HCT116 (cell line): ENCODE measurements at regions not wholly inside any gene's neighbourhood (a gene's known extent, or its start where the extent isn't known, plus 50 kb on each side); places are given as distances from the start of the nearest gene placed in this dataset.

ENCODE experiments used
- ATAC-seq: fragments of 200-7000 bp; cut with Tn5 transposase; 2 replicates; pipeline ENCODE4 v1.9.1; 2020; ENCODE audit warnings: mild to moderate bottlenecking, moderate library complexity
- BruUV-seq: library from RNA; stranded (reverse); fragments of 400-500 nt; replicated peaks from 2 replicates; lab custom pipeline; 2021; lab: Mats Ljungman, UMichigan
- CTCF ChIA-PET: fragments of 300-600 bp; sonication (Branson Sonifier 250); formaldehyde crosslinking; loops from one replicate; lab custom pipeline; 2021; ENCODE audit warnings: antibody characterized with exemption; lab: Charles Lee
- POLR2A ChIA-PET: fragments of 300-600, 350-600 bp; sonication (Branson Sonifier 250); formaldehyde crosslinking; loops from one replicate; lab custom pipeline; 2021; ENCODE audit warnings: antibody characterized with exemption; lab: Charles Lee
- RAD21 ChIA-PET, 2 experiments: fragments of 300-600 bp; sonication (Branson Sonifier 250); formaldehyde crosslinking; loops; one replicate each; lab custom pipeline; 2023; ENCODE audit warnings: low total read pairs in 2 of 2; ENCODE audit not compliant: uncharacterized antibody in 2 of 2, unreplicated experiment in 2 of 2, low non-redundant PET in 1 of 2; lab: Charles Lee
- DNase-seq: peaks from one replicate; pipeline ENCODE4 v3.0.0-alpha.2; 2010; ENCODE audit warnings: low read depth, low spot score
- H2AFZ ChIP-seq: fragments of 200-600 bp; shearing (Covaris generic), sonication (generic); 2 replicates; pipeline ENCODE4 v1.6.1; 2017; ENCODE audit warnings: low read depth, mixed run types, mixed read lengths, antibody characterized with exemption, low read length; ENCODE audit not compliant: poor library complexity, severe bottlenecking
- H3K27ac ChIP-seq: 2 replicates; pipeline ENCODE4 v1.5.1; 2012; ENCODE audit warnings: low read depth, low read length
- H3K27me3 ChIP-seq: fragments of 200-600 bp; sonication (generic); 2 replicates; pipeline ENCODE4 v1.6.1; 2016; ENCODE audit warnings: mixed run types, low read length, mixed read lengths; ENCODE audit not compliant: insufficient read depth
- H3K36me3 ChIP-seq, 2 experiments: fragments of 200-500 bp in 1 of 2; fragments of 200-600 bp in 1 of 2; sonication (Bioruptor generic) in 1 of 2; sonication (generic) in 1 of 2; 2 replicates each; pipeline versions ENCODE4 v1.5.1 to v1.6.1; 2014 to 2016; ENCODE audit warnings: low read length in 2 of 2, inconsistent platforms in 1 of 2, mixed read lengths in 1 of 2, mixed run types in 1 of 2; ENCODE audit not compliant: insufficient read depth in 2 of 2, control insufficient read depth in 1 of 2
- H3K4me1 ChIP-seq, 2 experiments: fragments of 200-600 bp in 1 of 2; sonication (generic) in 1 of 2; 2 replicates each; pipeline versions ENCODE4 v1.5.1 to v1.6.1; 2012 to 2017; ENCODE audit warnings: low read length in 2 of 2, inconsistent platforms in 1 of 2, mild to moderate bottlenecking in 1 of 2, mixed read lengths in 1 of 2, mixed run types in 1 of 2, moderate library complexity in 1 of 2; ENCODE audit not compliant: insufficient read depth in 2 of 2, control insufficient read depth in 1 of 2
- H3K4me2 ChIP-seq: fragments of 200-600 bp; sonication (generic); 2 replicates; pipeline ENCODE4 v1.6.1; 2017; ENCODE audit warnings: mixed run types, low read length, mixed read lengths
- H3K4me3 ChIP-seq, 2 experiments: fragments of 200-600 bp in 1 of 2; sonication (generic) in 1 of 2; replicated peaks in 1 of 2; 2 replicates each; pipeline ENCODE4 v1.5.1; 2011 to 2016; ENCODE audit warnings: low read length in 2 of 2, control low read depth in 1 of 2, low read depth in 1 of 2, mild to moderate bottlenecking in 1 of 2, mixed read lengths in 1 of 2, mixed run types in 1 of 2
- H3K79me2 ChIP-seq: fragments of 200-600 bp; sonication (generic); 2 replicates; pipeline ENCODE4 v1.6.1; 2017; ENCODE audit warnings: mild to moderate bottlenecking, mixed run types, low read length, moderate library complexity, mixed read lengths; ENCODE audit not compliant: insufficient read depth
- H3K9ac ChIP-seq: fragments of 200-600 bp; sonication (generic); 2 replicates; pipeline ENCODE4 v1.6.1; 2016; ENCODE audit warnings: low read length, mixed read lengths
- H3K9me2 ChIP-seq: fragments of 200-600 bp; sonication (generic), shearing (Covaris generic); 2 replicates; pipeline ENCODE4 v1.6.1; 2017; ENCODE audit warnings: mixed run types, mild to moderate bottlenecking, moderate library complexity; ENCODE audit not compliant: insufficient read depth
- H3K9me3 ChIP-seq, 2 experiments: fragments of 200-500 bp in 1 of 2; fragments of 200-600 bp in 1 of 2; sonication (Bioruptor generic) in 1 of 2; sonication (generic) in 1 of 2; 2 replicates each; pipeline ENCODE4 v1.6.1; 2014 to 2017; ENCODE audit warnings: low read length in 2 of 2, mixed read lengths in 2 of 2, inconsistent platforms in 1 of 2, low read depth in 1 of 2, mild to moderate bottlenecking in 1 of 2, mixed run types in 1 of 2, moderate library complexity in 1 of 2; ENCODE audit not compliant: control insufficient read depth in 1 of 2, insufficient read depth in 1 of 2
- H4K20me1 ChIP-seq: fragments of 200-600 bp; sonication (generic), shearing (Covaris generic); 2 replicates; pipeline ENCODE4 v1.6.1; 2017; ENCODE audit warnings: mixed run types, mild to moderate bottlenecking, moderate library complexity; ENCODE audit not compliant: insufficient read depth
- CBX3 ChIP-seq: IDR thresholded peaks from 2 replicates; pipeline ENCODE4 v1.6.1; 2012; ENCODE audit warnings: low read depth
- CEBPB ChIP-seq: IDR thresholded peaks from 2 replicates; pipeline ENCODE4 v1.6.1; 2012; ENCODE audit warnings: low read depth
- EZH2 ChIP-seq: fragments of 200-600 bp; sonication (generic); IDR thresholded peaks from 2 replicates; pipeline ENCODE4 v1.6.1; 2017; ENCODE audit warnings: antibody characterized with exemption, mixed run types
- EZH2phosphoT487 ChIP-seq: fragments of 200-600 bp; IDR thresholded peaks from 2 replicates; pipeline ENCODE4 v1.6.1; 2018; ENCODE audit warnings: antibody characterized with exemption, borderline replicate concordance
- FOSL1 ChIP-seq: IDR thresholded peaks from 2 replicates; pipeline ENCODE4 v1.6.1; 2012; ENCODE audit warnings: low read depth
- POLR2AphosphoS5 ChIP-seq: IDR thresholded peaks from 2 replicates; pipeline ENCODE4 v1.6.1; 2011; ENCODE audit warnings: mild to moderate bottlenecking, low read depth, low read length, moderate library complexity
- RAD21 ChIP-seq: IDR thresholded peaks from 2 replicates; pipeline ENCODE4 v1.6.1; 2012; ENCODE audit warnings: low read depth, mild to moderate bottlenecking
- TCF7L2 ChIP-seq: IDR thresholded peaks from 2 replicates; pipeline ENCODE4 v1.7.0; 2011; ENCODE audit warnings: borderline replicate concordance, inconsistent platforms; ENCODE audit not compliant: insufficient read depth, insufficient read length; ENCODE audit errors: extremely low read depth
- YY1 ChIP-seq: IDR thresholded peaks from 2 replicates; pipeline ENCODE4 v1.6.1; 2011; ENCODE audit warnings: low read length, low read depth, moderate library complexity, mild to moderate bottlenecking; ENCODE audit not compliant: insufficient replicate concordance; ENCODE audit errors: extremely low read depth
- ZFX ChIP-seq: fragments of 450-650 bp; IDR thresholded peaks from 2 replicates; pipeline ENCODE4 v1.6.1; 2017
- ZNF274 ChIP-seq: fragments of 200-500 bp; sonication (Bioruptor generic); IDR thresholded peaks from 2 replicates; pipeline ENCODE4 v1.6.1; 2014; ENCODE audit warnings: mild to moderate bottlenecking, low read depth, low read length, inconsistent platforms
- intact Hi-C: fragments of 100-400 bp; cut with micrococcal nuclease; formaldehyde crosslinking; loops from 2 replicates; pipeline ENCODE4 v1.10.0; 2022
- TF ChIP-seq, protein P1 (sequence below): IDR thresholded peaks from 2 replicates; pipeline ENCODE4 v1.6.1; 2012; ENCODE audit warnings: low read depth
- TF ChIP-seq, protein P2 (sequence below): IDR thresholded peaks from 2 replicates; pipeline ENCODE4 v1.6.1; 2012
- TF ChIP-seq, protein P3 (sequence below): IDR thresholded peaks from 2 replicates; pipeline ENCODE4 v1.6.1; 2011; ENCODE audit warnings: mild to moderate bottlenecking, low read length, moderate library complexity; ENCODE audit not compliant: insufficient replicate concordance; ENCODE audit errors: extremely low read depth

- TF ChIP-seq, protein P1, sequence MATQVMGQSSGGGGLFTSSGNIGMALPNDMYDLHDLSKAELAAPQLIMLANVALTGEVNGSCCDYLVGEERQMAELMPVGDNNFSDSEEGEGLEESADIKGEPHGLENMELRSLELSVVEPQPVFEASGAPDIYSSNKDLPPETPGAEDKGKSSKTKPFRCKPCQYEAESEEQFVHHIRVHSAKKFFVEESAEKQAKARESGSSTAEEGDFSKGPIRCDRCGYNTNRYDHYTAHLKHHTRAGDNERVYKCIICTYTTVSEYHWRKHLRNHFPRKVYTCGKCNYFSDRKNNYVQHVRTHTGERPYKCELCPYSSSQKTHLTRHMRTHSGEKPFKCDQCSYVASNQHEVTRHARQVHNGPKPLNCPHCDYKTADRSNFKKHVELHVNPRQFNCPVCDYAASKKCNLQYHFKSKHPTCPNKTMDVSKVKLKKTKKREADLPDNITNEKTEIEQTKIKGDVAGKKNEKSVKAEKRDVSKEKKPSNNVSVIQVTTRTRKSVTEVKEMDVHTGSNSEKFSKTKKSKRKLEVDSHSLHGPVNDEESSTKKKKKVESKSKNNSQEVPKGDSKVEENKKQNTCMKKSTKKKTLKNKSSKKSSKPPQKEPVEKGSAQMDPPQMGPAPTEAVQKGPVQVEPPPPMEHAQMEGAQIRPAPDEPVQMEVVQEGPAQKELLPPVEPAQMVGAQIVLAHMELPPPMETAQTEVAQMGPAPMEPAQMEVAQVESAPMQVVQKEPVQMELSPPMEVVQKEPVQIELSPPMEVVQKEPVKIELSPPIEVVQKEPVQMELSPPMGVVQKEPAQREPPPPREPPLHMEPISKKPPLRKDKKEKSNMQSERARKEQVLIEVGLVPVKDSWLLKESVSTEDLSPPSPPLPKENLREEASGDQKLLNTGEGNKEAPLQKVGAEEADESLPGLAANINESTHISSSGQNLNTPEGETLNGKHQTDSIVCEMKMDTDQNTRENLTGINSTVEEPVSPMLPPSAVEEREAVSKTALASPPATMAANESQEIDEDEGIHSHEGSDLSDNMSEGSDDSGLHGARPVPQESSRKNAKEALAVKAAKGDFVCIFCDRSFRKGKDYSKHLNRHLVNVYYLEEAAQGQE, result no peak
- TF ChIP-seq ZFX (no peak), EZH2 (no peak)
- TF ChIP-seq, protein P2, sequence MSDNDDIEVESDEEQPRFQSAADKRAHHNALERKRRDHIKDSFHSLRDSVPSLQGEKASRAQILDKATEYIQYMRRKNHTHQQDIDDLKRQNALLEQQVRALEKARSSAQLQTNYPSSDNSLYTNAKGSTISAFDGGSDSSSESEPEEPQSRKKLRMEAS, result no peak
These were observed 185.9 kb upstream of the GBE1 start (continued) for GRCh38 chr3:81947359-81947758.

GRCh38 chr3:81938681-81939080 is 177.2 kb upstream of the GBE1 start:
- RAD21 ChIA-PET, result no interaction called here
- POLR2A ChIA-PET, result no interaction called here

More at GRCh38 chr3:81938681-81939080, 177.2 kb upstream of the GBE1 start:
- H3K79me2 ChIP-seq, result no peaks in the 10 kb centered on the region
- H4K20me1 ChIP-seq, result no peaks in the 10 kb centered on the region
- H3K9me2 ChIP-seq, result no peaks in the 10 kb centered on the region
- no peaks in the 10 kb centered on the region for H3K4me1 ChIP-seq
- DNase-seq, result no peak
- CTCF ChIA-PET, result interaction anchor here (1.3 kb wide), 1 partner anchor 29 kb away, joined by 4 read pairs; no protein-coding TSS in a partner anchor
- H2AFZ ChIP-seq, result no peak overlapping the region
- H3K9ac ChIP-seq, result no peak overlapping the region
- H3K9me3 ChIP-seq, result no peaks in the 10 kb centered on the region
- TF ChIP-seq TCF7L2 (no peak), POLR2AphosphoS5 (no peak), FOSL1 (no peak), EZH2phosphoT487 (no peak), ZNF274 (no peak), RAD21 (no peak), CEBPB (no peak), ZFX (no peak), CBX3 (no peak), YY1 (no peak)
- TF ChIP-seq, protein P3, sequence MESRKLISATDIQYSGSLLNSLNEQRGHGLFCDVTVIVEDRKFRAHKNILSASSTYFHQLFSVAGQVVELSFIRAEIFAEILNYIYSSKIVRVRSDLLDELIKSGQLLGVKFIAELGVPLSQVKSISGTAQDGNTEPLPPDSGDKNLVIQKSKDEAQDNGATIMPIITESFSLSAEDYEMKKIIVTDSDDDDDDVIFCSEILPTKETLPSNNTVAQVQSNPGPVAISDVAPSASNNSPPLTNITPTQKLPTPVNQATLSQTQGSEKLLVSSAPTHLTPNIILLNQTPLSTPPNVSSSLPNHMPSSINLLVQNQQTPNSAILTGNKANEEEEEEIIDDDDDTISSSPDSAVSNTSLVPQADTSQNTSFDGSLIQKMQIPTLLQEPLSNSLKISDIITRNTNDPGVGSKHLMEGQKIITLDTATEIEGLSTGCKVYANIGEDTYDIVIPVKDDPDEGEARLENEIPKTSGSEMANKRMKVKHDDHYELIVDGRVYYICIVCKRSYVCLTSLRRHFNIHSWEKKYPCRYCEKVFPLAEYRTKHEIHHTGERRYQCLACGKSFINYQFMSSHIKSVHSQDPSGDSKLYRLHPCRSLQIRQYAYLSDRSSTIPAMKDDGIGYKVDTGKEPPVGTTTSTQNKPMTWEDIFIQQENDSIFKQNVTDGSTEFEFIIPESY, result no peak
- TF ChIP-seq, protein P2, result no peak
- H3K36me3 ChIP-seq, result no peaks in the 10 kb centered on the region
- no peak overlapping the region for H3K4me3 ChIP-seq
- H3K4me2 ChIP-seq, result no peak overlapping the region
- H3K27me3 ChIP-seq, result no peaks in the 10 kb centered on the region
- no peak overlapping the region for H3K27ac ChIP-seq
- intact Hi-C loops, result no loop called here
- BruUV-seq, result no TSS peak
- ATAC-seq, result no peak
